GM18498 (cell line): ENCODE measurements at regions not wholly inside any gene's neighbourhood (a gene's known extent, or its start where the extent isn't known, plus 50 kb on each side); places are given as distances from the start of the nearest gene placed in this dataset.
"Not testable (repeated sequence)": the region's sequence is repeated elsewhere in the genome, so short reads cannot be mapped to it uniquely, and the experiment has no call there.

Experiments
- ATAC-seq: cut with Tn5 transposase; IDR thresholded peaks from one replicate; pipeline ENCODE4 v1.9.1; 2021; ENCODE audit warnings: mild to moderate bottlenecking, moderate library complexity; ENCODE audit not compliant: unreplicated experiment

DNA sequence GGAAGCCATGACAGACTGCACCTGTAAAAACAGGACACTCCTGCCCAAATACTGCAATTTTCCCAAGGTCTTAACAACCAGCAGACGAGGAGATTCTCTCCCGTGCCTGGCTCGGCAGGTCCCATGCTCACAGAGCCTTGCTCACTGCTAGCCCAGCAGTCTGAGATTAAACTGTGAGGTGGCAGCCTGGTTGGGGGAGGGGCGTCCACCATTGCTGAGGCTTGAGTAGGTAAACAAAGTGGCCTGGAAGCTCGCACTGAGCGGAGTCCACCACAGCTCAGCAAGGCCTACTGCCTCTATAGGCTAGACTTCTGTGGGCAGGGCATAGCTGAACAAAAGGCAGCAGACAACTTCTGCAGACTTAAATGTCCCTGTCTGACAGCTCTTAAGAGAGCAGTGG is 80.3 kb downstream of the ANXA5 start:
- not testable (repeated sequence) for ATAC-seq

DNA sequence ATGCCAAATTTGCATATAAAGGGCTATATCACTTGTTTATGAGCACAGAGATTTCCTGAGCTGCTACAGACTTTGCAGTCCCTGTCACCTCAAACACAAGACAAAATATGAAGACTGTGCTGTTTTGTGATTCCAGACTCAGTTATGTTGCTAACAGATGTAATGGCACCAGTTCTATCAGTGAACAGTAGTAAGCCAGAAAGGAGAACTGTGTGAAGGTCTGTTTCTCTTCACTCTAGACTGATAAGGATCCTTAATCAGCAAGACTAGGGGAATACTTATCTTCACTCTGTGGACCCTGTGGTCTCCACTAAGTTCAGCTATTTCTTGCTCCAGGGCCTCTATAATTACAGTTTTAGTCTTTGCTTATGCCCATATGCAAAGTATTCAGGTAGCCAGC is 82.7 kb downstream of the ANXA5 start:
- no peak for ATAC-seq

DNA sequence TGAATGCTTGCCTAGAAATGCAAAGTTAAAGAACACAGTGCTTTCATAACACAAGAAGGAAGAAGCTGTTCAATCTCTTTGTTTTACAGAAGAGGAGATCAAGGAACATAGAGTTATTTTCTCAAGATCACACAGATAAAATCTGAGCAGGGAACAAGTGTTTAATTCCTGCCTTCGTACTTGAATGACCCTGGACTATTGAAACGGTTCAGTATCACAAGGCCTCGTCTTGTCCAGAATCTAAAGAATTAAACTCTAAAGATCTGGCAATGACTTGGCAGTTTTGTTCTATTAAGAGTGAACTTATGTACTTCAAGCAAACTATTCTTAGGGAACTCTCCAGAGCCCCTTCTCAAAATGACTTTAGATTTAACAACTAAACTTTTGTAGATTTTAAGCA is 97.7 kb downstream of the ANXA5 start:
- no peak for ATAC-seq

DNA sequence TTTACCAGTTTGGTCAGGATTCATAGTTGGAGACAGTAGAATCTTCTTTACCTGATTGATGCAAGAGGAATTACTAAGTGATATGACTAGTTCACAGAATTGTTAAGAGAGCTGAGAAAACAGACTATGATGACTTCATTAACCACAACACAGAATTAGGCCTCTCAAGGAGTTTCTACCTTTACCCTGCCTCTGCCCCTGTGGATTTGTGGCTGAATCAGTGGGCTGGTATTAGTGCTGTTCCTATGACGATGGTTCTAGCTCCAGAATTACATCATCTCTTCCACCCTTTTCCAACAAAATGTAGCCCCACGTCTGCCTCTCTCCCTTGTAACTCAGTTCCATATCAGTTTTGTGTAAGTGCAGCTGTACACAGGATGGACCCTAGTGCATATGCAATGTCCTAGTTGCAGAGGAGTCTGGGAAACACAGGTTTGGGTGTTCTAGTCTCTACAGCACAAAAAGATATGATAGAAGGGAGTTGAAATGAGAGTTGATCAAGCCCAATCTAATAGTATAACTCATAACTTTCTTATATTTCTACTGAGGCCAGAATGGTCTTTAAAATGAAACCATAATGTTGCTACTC is 99.3 kb downstream of the ANXA5 start:
- ATAC-seq: peak; percentile 72

DNA sequence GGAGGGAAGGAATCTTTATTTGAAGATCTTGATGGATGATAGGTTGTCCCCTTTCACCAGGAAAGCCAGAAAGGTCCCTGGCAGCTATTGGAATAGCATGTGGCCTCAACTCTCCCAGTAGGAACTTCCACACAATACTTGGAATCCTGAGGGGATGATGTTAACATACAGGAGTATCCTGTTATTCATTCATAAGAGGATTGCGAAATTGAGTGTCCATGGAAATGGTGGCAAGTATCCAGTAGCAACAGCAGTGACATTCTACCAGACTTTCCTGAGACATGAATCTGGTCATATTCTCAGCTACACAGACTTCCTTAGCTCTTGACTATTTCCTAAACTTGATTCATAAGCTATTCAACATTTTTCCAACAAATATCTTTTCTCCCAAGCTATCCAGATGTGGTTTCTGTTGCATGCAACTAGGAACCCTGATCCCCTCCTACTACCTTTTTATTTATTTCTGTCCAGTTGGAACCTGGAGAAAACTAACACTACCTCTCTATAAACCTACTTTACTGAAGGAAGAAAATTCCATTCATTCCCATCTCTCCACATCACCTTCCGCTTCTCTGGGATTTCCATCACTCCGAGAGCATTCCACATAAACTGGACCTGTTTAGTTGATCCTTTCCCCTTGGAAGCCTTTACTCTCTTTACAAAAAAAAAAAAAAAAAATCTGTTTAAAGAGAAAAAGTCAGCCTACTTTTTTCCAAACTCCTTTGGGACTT is 101.8 kb downstream of the ANXA5 start:
- ATAC-seq: no peak

DNA sequence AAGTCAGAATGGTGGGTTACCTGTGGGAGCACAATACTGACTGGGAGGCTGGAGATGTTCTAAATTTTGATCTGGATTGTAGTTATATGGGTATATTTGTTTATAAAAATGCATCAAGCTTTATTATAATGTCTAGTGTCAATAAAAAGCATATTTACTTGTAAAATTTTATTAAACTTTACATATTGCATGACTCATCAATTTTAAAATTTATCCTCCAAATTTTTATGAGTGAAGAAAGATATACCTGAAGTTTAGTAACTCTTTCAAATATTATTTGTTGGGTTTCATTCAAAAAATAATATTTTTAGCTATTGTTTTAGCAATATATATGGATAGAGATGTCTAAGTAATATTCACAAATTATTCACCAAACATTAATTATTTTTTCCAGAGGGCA is 103.0 kb downstream of the ANXA5 start:
- ATAC-seq: no peak

DNA sequence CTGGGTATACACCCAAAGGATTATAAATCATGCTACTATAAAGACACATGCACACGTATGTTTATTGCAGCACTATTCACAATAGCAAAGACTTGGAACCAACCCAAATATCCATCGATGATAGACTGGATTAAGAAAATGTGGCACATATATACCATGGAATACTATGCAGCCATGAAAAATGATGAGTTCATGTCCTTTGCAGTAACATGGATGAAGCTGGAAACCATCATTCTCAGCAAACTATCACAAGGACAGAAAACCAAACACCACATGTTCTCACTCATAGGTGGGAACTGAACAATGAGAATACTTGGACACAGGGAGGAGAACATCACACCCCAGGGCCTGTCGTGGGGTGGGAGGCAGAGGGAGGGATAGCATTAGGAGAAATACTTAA is 104.5 kb downstream of the ANXA5 start:
- ATAC-seq: not testable (repeated sequence)

DNA sequence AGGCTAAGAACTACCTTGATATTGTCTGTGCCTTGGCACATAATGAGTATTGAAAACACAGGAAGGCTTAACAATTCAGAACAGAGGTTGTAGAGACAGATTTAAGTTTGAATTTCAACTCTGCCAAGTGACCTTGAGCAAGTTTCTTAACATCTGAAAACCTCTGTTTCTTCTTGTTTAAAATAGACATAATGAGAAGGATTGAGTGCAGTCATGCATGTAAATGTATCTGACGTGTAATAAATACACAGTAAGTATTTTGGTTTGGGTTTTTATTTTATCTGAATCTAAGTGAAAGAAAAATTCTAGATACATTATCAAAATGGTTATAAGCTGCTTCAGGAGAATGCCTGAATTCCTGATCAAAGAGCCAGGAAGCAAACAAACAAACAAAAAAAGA is 111.9 kb downstream of the ANXA5 start:
- no peak for ATAC-seq

DNA sequence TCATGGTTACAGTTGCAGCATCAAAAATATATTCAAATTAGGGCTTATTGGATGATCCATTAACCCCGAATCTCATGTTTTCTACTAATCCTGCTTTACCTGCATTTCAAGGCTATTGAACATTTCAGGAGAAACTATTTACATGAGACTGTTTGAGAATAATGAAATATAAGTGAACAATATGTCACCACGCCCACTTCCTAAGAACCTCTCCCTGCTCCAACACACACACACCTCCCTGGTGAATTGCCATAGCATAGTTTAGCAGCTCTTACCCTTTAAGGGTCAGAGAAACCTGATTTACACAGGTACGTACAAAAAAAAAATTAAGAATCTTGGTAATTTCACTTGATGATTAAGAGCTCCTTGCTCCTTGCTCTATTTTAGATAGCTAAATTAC is 113.4 kb downstream of the ANXA5 start:
- no peak for ATAC-seq

DNA sequence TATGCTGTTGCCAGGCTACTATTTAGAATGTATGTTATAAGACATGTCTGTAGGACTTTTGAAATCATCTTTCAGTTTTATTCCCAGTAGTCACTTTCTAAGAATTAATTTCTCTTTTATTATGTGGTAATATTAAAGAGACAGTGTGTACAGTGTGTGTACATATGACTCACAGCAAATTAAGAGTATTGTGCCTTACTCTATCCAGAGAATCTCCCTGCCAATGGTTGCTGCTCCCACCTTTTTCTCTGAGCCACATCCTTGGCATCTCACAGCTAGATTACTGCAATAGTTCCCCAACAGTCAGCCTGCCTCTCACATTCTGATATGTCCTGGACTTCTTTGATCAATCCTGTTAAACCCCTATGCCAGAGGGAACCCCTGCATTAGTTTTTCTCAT is 114.5 kb downstream of the ANXA5 start:
- no peak for ATAC-seq

DNA sequence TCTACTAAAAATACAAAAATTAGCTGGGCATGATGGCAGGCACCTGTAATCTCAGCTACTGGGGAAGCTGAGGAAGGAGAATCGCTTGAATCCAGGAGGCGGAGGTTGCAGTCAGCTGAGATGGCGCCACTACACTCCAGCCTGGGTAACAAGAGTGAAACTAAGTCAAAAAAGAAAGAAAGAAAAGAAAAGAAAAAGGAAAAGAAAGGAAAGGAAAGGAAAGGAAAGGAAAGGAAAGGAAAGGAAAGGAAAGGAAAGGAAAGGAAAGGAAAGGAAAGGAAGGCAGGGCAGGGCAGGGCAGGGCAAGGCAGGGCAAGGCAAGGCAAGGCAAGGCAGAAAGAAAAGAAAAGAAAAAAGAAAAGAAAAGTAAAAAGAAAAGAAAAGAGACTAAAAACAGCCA is 121.4 kb downstream of the ANXA5 start:
- ATAC-seq: not testable (repeated sequence)

DNA sequence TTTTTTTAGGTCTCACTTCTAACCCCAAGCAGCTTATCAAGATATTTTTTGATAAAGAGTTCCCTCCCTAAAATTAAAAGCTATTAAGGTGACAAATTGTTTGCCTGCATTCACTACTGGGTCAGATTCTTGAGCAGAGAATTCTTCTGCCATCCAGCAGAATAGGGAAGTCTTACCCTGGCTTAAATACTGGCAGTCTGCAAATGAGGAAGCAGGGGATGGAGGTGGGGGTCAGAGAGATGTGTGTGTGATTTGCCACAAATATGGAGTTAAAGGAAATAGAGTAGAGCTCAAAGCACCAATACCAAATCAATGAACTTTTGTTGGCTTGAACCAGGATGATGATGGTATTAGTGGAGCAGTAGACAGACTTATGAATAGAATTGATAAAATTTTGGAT is 122.2 kb downstream of the ANXA5 start:
- no peak for ATAC-seq

DNA sequence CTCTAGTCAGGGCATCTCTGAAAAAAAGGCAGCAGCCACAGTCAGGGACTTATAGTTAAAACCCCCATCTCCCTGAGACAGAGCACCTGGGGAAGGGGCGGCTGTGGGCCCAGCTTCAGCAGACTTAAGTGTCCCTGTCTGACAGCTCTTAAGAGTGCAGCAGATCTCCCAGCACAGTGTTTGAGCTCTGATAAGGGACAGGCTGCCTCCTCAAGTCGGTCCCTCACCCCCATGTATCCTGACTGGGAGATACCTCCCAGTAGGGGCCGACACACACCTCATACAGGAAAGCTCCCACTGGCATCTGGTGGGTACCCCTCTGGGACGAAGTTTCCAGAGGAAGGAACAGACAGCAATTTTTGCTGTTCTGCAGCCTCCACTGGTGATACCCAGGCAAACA is 129.0 kb downstream of the ANXA5 start:
- no peak for ATAC-seq

DNA sequence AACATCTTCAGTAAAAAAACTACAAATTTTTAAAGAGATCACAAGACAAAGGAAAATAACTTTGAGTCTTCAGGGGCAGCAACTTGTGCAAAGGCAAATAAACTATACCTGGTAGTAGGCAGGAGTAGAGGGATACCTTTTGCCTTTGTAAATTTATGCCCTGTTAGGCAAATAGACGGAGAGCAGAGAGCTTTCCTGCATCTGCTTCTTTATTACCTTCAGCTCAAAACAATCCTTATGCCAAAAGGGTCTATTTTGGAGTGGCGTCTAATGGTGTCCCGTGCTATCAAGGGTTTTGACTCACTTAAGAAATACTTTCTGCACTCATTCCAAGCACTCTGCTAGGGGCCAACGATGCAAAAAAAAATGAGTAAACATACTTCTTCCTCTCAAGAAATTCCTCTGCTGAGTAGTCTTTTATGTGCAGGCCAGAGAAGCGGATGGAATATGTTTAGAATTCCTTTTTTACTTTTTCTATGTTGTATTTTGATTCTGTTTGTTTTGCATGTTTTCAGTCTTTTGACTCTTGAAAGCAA is 131.9 kb downstream of the ANXA5 start:
- no peak for ATAC-seq

DNA sequence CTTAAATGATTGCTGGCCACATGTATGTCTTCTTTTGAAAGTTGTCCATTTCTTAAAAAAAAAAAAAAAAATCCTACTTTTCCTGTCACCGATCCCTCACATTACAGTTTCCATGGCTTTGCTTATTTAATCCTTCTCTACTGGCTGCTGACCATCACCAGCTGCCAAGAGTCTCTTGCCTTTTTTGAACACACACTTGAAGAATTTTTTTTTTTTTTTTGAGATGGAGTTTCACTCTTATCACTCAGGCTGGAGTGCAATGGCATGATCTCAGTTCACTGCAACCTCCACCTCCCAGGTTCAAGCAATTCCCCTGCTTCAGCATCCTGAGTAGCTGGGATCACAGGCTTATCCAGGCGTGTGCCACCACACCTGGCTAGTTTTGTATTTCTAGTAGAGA is 134.0 kb downstream of the ANXA5 start:
- no peak for ATAC-seq

DNA sequence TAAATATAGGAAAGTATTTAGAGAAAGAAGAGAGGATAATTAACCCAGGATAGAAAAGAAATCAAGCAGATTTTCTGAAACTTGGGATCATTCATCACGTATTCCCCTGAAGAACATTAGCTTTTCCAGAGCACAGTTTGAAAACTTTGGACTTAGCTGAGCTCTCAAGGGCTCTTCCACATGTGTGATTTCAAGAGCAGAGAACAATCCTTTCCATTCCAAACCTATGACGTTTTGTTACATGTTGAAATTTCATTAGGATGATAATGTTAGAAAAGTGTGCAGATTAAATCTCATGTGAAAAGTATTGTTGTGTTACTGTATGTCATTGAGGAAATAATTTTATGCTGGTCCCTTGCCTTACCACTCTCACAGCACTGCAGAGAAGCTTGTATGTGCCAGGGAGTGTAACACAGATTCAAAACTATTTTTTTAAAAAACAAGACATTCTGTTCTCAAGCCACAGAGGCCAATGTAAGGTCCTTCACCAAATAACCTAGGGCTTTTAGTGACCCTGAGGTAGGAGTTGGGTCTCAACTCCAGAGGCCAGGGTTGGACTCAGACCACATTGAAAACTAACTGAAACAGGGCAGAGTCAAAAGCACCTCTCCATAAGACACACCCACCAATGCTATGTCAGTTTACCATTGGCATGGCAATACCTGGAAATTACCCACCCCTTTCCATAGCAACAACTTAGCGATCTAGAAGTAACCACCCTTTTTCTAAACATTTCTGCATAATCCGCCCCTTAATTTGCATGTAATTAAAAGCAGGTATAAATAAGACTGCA is 141.3 kb downstream of the ANXA5 start:
- ATAC-seq: no peak

DNA sequence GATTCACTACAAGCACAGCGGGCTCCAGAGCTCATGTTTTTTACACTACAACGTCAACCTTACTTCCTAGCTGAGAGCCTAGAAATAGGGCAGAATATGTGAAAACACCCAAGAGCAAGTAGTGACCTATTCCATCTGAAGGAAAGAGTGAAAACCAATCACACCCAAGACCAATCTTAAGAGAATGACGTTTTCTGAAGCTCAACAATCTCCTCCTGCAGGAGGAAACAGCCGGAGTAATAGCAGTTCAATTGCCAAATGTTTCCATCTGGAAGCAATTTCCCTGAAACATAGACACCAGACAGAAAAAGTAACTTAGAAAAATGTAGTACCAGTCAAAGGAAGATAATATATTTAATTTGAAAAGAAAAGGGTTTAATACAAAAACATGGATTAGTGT is 142.4 kb downstream of the ANXA5 start:
- ATAC-seq: no peak

DNA sequence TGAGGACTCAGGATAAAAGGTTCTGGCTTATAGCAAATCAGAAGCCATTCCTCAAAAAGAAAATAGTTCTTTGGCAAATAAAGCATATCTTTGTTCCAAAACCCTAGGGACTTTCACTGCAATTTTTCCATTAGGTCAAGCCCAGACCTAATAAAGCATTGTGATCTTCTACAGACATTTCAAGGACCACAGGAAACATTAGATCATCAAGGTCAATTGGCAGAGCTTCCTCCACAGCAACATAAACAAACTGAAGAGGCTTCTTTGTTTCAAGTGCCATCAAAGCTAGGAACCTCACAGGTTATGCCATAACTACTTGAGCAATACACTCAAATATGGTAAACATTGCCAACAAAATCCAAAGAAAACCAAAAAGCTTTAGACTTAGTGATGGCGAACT is 144.9 kb downstream of the ANXA5 start:
- no peak for ATAC-seq

DNA sequence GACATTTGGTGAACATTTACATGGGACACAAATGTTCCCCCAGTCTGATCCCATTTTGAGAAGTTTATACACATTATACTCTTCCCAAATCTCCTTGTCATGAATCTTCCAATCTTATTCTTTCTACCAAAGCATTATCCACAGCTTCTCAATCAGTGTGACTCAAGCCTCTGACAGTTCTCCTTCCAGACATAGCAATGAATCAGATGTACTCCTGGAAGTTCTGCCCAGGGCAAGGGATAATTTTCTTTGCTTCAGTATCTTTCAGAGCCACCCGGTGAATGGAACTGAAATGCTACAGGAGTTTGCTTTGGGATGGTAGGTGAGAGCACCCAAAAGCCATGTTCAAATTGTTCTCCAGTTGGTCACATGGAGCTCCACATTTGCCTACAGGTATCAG is 145.5 kb downstream of the ANXA5 start:
- no peak for ATAC-seq

DNA sequence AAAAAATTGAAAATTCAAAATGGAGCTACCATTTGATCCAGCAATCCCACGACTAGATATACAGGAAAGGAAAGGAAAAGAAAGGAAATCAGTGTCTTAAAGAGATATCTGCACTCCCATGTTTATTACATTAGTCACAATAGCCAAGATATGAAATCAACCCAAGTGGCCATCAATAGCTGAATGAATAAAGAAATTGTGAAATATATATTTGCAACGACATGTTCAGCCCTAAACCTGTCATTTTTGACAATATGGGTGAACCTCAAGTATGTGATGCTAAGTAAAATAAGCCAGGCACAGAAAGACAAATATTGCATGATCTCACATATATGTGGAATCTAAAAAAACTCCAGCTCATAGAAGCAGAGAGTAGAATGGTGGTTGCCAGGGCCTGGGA is 155.1 kb downstream of the ANXA5 start:
- no peak for ATAC-seq

DNA sequence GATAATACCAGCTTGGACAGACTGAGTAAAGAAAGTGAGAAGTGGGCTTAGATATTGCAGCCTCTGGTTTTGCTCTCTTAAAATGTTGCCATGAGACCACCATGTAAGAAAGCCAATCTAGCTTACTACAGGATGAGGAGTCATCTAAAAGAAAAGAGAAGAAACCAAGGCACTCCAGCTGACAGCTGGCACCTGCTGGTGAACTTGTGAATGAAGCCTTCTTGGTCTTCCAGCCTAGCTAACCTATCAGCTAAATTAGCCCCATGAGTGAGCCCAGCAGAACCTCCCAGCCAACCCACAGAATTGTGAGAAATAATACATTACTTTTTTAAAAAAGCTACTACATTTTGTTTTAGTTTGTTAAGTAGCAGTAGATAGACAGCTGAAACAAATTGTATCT is 154.5 kb upstream of the QRFPR start:
- no peak for ATAC-seq

DNA sequence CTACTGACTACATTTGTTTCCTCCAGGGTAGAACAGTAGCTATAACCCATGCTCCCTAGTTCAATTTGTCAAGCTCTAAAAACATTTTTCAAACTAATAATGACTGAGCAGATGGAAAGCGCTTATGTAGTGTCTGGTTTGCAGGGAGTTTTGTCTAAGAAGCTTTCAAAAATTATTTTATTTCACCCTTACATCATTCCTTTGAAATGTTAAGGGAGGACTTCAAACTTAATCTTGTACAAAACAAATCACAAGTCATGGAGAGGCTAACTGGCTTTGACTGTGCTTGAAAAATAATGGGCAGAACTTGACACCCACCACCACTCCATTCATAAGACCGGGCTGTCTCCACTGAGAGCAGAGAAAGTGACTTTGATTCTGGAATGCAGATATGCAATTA is 153.4 kb upstream of the QRFPR start:
- ATAC-seq: no peak
